Tibial nerve (tissue), 4 donors: ENCODE measurements at regions not wholly inside any gene's neighbourhood (a gene's known extent, or its start where the extent isn't known, plus 50 kb on each side); places are given as distances from the start of the nearest gene placed in this dataset.

Experiments
- CTCF ChIP-seq, 5 experiments: fragments of 200-600 bp in 3 of 5; fragments of 450-650 bp in 2 of 5; sonication (generic) in 3 of 5; IDR thresholded peaks; one replicate each; pipeline ENCODE4 v1.5.1; 2016 to 2019; ENCODE audit warnings: antibody characterized with exemption in 5 of 5, mild to moderate bottlenecking in 3 of 5, moderate library complexity in 2 of 5
- EP300 ChIP-seq, 2 donors: sonication (generic); formaldehyde crosslinking; IDR thresholded peaks; one replicate each; pipeline ENCODE4 v1.6.1; 2017; ENCODE audit warnings: antibody characterized with exemption in 2 of 2, mild to moderate bottlenecking in 1 of 2
- POLR2A ChIP-seq, 2 donors: fragments of 450-650 bp; IDR thresholded peaks; one replicate each; pipeline ENCODE4 v1.6.1; 2017; ENCODE audit warnings: antibody characterized with exemption in 2 of 2, mild to moderate bottlenecking in 2 of 2, moderate library complexity in 2 of 2

GRCh38 chr3:137519602-137520001 is 244.5 kb upstream of the SOX14 start:
- TF ChIP-seq CTCF (IDR thresholded peaks at IDR 0.05): no peak
- TF ChIP-seq POLR2A (IDR thresholded peaks at IDR 0.05): no peak
- TF ChIP-seq EP300 (IDR thresholded peaks at IDR 0.05): no peak
